ENCODE measurements at regions not wholly inside any gene's neighbourhood (a gene's known extent, or its start where the extent isn't known, plus 50 kb on each side); places are given as distances from the start of the nearest gene placed in this dataset.

GRCh38 chr14:99011385-99011784, 260.6 kb downstream of the BCL11B start:
- DNase-seq = no peak

- DNase-seq = no peak
Measured at GRCh38 chr14:99012703-99013102, 259.3 kb downstream of the BCL11B start.

DNA sequence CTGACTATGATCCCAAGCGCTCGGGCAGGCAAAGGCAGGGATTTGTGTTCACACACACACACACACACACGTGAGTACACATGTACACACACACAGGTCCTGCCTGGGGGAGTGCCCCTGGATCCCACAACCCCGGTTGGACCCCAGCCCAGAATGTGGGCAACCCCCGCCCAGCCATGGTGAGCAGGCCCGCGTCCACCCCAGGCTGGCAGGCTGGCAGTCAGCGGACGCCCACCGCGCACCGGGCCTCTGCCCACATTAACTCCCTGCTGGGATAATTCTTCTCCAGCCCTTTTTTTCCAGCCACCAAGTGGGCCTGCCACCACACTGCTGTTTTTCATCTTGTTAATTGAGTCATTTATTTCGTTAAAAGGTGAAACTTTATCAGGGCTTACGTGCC, 256.2 kb downstream of the BCL11B start:
- DNase-seq = no peak

DNA sequence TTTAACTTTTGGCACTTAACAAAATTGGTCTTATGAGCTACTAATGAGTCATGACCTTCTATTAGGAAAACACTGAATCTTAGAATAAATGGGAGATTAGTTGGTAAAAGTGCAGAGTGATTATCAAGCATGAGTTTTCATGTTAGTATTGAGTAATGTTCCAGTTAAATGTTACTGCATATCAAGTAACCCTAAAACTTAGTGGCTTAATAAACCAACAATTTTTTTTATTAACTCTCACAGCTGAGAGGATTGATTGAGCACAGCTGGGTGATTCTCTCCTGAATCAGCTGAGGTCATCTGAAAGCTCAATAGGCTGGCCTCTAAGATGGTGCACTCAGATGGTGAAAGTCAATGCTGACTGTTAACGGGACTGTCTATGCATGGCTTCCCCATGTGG, 248.6 kb downstream of the BCL11B start:
- no peak for DNase-seq

DNA sequence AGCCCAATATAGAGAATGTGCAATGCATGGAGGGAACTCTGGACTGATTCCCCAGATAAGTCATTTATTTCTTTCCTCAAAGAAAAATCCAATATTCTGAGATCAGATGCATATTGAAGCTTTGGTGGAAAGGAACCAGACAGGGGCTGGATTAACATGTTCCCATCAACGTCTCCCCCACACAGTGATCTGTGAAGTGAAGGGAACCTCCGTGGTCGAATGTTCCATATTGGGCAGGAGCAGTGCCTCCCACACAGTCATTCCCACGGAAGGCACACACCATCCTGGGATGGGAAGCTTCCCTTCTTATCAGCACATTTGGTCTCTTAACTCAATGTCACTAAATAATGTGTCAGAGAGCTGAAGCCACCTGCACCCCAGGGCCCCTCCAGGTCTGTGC, 247.1 kb downstream of the BCL11B start:
- no peak for DNase-seq

DNA sequence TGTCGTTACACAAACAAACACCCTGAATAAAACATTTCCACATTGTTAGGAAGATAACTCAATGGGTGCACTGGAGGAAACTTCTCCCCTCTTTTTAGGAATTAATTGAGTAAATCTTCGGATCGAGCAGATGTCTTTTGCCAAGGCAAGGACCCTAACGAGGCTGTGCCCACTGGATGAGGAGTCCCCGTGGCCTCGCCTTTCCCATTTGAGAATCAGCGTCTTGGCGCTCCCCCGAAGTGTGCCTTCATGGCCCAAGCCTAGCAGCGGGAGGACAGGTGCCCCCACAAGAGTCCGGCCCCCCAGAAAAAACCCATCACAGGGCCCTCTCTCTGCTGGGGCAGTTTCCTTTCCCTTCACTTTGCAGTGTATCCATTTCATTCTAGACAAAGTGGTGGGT, 246.6 kb downstream of the BCL11B start:
- DNase-seq = no peak

DNA sequence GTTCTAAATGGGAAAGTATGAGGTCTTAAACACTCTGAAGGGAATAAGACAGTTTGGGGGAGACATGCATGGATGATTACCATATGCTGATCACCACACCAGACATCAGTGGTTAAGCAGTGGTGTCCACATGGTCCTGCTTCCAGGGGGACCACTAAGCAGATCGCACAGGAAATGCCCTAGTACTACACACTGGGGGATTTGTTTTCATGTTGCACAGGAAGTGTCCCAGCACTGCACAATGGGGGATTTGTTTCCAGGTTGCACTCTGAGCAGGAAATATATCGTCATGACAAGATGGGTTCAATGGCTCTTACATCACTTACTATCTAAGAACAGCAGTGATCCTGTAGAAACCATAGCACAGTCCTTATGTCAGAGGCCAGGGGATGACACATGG, 245.5 kb downstream of the BCL11B start:
- DNase-seq = no peak

DNA sequence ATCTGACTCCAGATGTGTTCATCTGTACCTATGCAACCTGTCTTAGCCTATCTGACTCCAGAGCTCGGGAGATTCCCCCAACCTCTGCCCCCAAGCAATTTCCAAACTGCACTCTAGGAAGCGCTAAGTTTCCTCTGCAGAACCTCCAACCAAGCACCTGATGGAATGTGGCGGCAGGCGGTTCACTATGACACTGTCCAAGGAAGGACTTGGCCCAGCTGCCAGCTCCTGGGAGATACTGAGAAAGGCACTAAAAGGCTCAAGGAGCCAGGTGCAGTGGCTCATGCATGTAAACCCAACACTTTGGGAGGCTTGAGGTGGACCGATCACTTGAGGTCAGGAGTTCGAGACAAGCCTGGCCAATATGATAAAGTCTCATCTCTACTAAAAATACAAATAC, 244.0 kb downstream of the BCL11B start:
- DNase-seq = no peak

GRCh38 chr14:99028521-99028920, 243.5 kb downstream of the BCL11B start:
- DNase-seq = no peak

- DNase-seq = no peak
Measured at GRCh38 chr14:99029145-99029915, 242.7 kb downstream of the BCL11B start.

DNA sequence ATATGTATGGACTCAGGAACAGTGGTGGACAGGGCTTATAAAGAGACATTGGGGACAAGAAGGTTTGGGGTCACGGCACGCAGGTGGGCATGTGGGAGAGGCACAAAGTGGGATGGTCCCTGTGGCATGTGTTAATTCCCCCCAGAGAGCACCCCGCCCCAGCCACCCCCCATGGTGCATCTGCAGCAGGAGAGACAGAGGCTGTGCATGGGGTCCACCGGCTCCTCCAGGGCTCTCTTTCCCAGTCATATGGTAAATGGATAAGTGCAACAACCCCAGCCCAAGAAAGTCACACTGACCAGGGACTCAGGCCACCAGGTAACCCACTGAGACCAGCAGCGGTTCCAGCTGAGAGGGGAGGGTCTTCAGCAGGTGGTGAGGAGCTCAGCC, 242.1 kb downstream of the BCL11B start:
- no peak for DNase-seq

DNA sequence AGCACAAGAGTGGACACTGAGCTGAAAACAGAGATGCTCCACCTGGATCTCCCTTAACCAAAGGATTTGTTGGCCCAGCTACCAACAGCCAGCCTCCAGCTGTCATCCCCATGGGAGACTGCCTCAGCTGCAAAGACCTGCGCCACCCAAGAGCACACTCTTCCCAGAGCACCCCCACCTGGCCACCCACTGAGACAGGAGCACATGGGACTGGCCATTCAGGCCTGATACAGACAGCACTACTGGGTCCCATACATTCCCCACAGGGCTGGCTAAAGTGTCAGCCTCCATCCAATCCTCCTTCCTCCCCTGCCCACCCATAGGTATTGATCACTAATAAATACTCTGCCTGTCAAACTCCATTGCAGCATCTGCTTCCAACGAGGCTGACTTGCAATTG, 241.5 kb downstream of the BCL11B start:
- DNase-seq = no peak

- no peak for DNase-seq
Measured at GRCh38 chr14:99032759-99033158, 239.2 kb downstream of the BCL11B start.

- no peak for DNase-seq
Measured at GRCh38 chr14:99033951-99034350, 238.0 kb downstream of the BCL11B start.

DNA sequence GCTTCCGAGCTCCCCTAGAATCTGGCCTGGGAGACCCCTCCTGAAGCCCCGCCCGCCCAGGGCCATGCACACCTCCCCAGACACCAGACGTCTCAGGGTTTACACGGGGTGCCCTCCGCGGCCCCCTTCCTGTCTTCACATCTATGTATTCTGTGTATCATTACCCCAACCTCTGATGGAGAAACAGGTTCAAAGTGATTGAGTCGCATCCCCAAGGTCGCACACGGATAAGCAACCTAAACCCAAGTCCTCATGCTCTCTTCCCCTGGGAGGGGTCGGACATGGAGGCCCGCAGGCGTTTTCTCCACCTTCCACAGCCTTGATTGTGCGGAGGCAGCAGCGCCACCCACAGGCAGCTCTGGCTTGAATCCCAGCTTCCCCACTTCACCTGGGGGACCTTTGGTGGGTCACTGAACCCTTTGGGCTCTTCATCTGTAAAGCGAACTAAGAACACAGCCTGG, 237.3 kb downstream of the BCL11B start:
- DNase-seq = no peak

GRCh38 chr14:99035268-99035667, 236.7 kb downstream of the BCL11B start:
- DNase-seq = peak; percentile 28 to 53

DNA sequence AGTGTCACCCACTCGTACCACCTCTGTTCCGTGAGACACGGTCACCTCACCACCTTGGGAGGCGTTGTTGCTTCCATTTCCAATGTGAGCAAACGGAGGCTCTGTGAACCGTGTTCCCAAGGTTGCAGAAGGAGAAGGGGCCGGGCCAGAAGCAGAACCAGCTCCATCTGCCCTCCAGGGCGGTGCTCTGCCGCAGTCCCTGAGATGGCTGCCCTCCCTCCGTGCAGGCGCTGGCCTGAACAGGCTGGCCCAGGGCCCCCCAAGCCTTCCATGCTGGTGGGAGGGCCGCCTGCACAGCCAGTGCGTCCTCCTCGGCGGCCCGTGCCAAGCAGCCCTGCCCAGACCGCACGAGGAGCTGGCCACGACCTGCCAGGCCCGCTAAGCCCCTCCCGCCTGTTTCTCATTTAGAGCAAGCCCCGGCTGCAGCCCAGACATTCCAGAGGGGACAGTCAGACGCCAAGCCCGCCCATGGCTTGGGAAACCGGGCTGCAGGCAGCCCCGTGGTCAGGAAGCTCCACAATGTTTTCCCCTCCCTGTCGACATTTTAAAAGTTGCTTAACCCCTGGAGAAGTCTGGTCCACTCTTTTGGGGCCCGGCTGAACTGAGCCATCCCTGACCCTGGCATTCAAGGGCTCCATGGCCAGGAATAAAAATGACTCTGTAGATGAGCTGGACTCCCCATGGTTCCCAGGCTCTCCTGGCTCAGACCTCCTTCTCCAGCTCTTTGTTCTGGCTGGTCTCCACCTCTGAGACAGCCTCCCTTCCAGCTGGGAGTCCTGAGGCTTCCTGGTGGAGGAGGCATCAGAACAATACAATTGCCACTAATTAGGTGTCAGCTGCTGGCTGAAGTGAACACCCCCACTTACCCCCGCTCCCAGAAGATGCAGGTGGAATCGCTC, 236.0 kb downstream of the BCL11B start:
- peak in 1 of 2 experiments; percentile 26 for DNase-seq

- DNase-seq = peak; percentile 80 to 85
Measured at GRCh38 chr14:99036611-99037293, 235.2 kb downstream of the BCL11B start.

DNA sequence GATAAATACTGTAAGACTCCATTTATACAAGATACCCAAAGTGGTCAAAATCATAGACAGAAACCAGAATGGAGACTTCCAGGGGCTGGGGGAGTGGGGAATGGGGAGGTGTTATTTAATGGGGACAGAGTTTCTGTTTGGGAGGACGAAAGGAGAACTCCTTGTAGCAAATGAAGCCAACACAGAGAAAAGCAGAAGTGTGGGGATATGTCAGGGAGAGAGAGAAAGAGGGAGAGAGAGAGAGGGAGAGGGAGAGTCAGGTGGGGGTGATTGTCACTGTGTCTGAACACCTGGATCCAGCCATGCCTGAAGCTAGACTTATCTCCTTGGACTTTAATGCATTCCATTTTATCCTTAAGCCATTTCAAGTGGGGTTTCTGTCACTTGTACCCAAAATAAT, 234.7 kb downstream of the BCL11B start:
- DNase-seq = peak in 1 of 2 experiments; percentile 22

DNA sequence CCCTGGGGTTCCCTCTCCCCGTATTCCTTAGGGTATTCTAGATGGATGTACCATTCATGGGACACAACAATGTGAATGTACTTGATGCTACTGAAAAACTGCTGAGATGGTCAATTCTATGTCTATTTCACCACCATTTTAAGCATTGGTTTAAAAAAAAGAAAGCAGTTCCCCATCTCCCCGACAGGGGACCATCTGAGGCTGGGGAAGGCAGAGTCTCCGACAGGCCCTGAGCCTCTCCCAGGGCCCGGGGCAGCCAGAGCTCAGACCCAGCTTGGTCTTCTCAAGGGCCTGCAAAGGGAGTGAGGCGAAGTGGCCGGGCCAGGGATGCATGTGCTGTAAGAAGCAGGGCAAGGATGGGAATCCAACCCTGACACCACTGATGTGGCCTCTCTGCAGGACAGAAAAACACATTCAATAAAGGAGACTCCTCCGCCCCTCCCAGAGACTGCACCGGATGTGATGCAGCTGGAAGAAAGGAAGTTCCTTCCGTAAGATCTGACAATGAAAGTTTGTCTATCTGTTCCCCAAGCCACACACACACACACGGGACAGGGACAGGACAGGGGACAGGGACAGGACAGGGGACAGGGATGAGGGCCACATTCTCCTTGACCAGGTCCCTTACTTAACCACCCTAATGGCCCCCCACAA, 234.1 kb downstream of the BCL11B start:
- peak; percentile 10 to 14 for DNase-seq

- peak; percentile 23 to 24 for DNase-seq
Measured at GRCh38 chr14:99038431-99038820, 233.6 kb downstream of the BCL11B start.

DNA sequence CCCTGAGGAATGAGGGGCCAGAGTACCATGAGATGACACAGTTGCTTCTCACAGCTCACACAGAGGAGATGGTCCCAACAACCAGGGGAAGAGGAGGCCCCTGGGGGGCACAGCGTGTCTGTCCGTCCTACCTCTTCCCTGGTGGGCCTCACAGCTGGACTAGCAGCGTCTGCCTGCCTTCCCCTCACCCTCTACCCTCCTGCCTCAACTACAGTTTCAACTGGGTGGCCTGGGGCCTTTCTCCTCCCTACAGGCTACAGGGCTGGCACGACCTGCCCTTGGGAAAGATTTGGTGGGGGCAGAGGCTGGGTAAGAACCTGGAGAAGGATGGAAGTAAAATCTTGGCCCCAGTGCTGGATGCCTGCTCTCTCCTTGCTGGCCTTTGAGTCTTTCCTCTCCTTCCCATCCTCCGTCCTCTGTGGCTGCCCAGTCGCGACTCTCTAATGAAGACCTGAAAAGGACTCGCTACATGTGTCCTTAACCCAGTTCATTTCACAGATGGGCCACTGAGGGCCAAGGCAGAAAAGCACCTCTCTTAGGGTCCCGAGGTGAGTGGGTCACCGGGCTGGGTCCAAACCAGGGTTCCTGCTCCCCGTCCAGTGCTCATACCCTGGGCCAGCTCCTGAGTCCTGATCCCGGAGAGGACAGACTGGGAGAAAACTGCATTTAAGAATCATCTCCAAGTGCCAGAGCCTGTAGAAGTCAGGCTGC, 232.5 kb downstream of the BCL11B start:
- DNase-seq = no peak

Measured in Kasumi-1 (cell line).